ENCODE measurements at regions not wholly inside any gene's neighbourhood (a gene's known extent, or its start where the extent isn't known, plus 50 kb on each side); places are given as distances from the start of the nearest gene placed in this dataset.

- no peak overlapping the region for H3K4me3 ChIP-seq (ENCODE audit: extremely low read depth in 1 of 4, insufficient read depth in 2 of 4, low read depth in 3 of 4, low read length in 4 of 4)
- H3K23ac ChIP-seq (ENCODE audit: insufficient read length) = no peak overlapping the region
- H3K56ac ChIP-seq (replicated peaks; ENCODE audit: insufficient read length, low read depth, low read length) = no peak overlapping the region
- ChIA-PET CTCF (ENCODE audit: partially characterized antibody) (interaction anchor here (1.1 kb wide), 1 partner anchor 197 kb away, joined by 3 read pairs; no protein-coding TSS in a partner anchor), POLR2A (ENCODE audit: partially characterized antibody) (no interaction called here)
- H3K23me2 ChIP-seq (ENCODE audit: low read depth, low read length) = no peaks in the 10 kb centered on the region; the same call in 1 of the 2 replicates
- H3K9me3 ChIP-seq (ENCODE audit: insufficient read depth in 2 of 2, low read depth in 1 of 2, low read length in 1 of 2) = no peaks in the 10 kb centered on the region
- no peak overlapping the region for H4K8ac ChIP-seq (ENCODE audit: extremely low read depth, insufficient read depth, low read length)
- no peak overlapping the region for H2BK5ac ChIP-seq (ENCODE audit: low read depth, low read length)
- H3K9ac ChIP-seq (replicated peaks in 1 of 4; ENCODE audit: extremely low read depth in 1 of 4, low read depth in 3 of 4, low read length in 3 of 4) = no peak overlapping the region
- FAIRE-seq (no peak), DNase-seq (ENCODE audit: low read depth in 1 of 2, low spot score in 2 of 2) (no peak)
- no peak overlapping the region for H2BK20ac ChIP-seq (ENCODE audit: low read length)
- no peak overlapping the region for H2AFZ ChIP-seq (ENCODE audit: low read length)
- no peak overlapping the region for H4K91ac ChIP-seq (replicated peaks; ENCODE audit: insufficient read length, low read length)
- no peaks in the 10 kb centered on the region for H3K36me3 ChIP-seq (ENCODE audit: control insufficient read depth in 2 of 4, insufficient read depth in 4 of 4, low read length in 3 of 4)
- H3K4me1 ChIP-seq (replicated peaks in 1 of 4; ENCODE audit: control insufficient read depth in 3 of 4, insufficient read depth in 4 of 4, low read length in 3 of 4) = no peaks in the 10 kb centered on the region
- H3K4ac ChIP-seq (replicated peaks; ENCODE audit: insufficient read length, low read depth, low read length) = no peak overlapping the region
- 100% methylated on average over 1 of the region's 1 CpG; no CpG with 5 or more reads in 1 of the 2 experiments for WGBS, 2 experiments (ENCODE audit: extremely low coverage in 1 of 2, insufficient coverage in 1 of 2, insufficient read length in 1 of 2, insufficient replicate concordance in 2 of 2, low coverage in 1 of 2, low lambda C conversion rate in 2 of 2, missing lambda C conversion rate in 1 of 2)
- no peaks in the 10 kb centered on the region for H3K79me1 ChIP-seq (ENCODE audit: low read depth, low read length)
- no peak for TF ChIP-seq ATF3 (IDR thresholded peaks at IDR 0.05; ENCODE audit: insufficient read depth, low read depth, low read length)
- H2AK5ac ChIP-seq (ENCODE audit: low read depth, low read length) = no peak overlapping the region
- H2BK15ac ChIP-seq (ENCODE audit: low read length) = no peak overlapping the region
- no peaks in the 10 kb centered on the region for H4K20me1 ChIP-seq (replicated peaks in 1 of 2; ENCODE audit: control insufficient read depth in 1 of 2, insufficient read depth in 2 of 2, low read length in 2 of 2)
- no peak overlapping the region for H3K14ac ChIP-seq (ENCODE audit: insufficient read length)
- H3K27ac ChIP-seq (ENCODE audit: low read depth, low read length) = no peak overlapping the region
- H2BK12ac ChIP-seq (ENCODE audit: low read depth, low read length) = no peak overlapping the region
- no peak overlapping the region for H3K4me2 ChIP-seq (ENCODE audit: insufficient read depth in 1 of 2, low read depth in 2 of 2, low read length in 2 of 2)
- H4K5ac ChIP-seq (ENCODE audit: insufficient read length, low read depth, low read length) = no peak overlapping the region
- H2BK120ac ChIP-seq (replicated peaks; ENCODE audit: low read depth, low read length) = no peak overlapping the region
- H3K27me3 ChIP-seq (replicated peaks in 1 of 4; ENCODE audit: control insufficient read depth in 3 of 4, extremely low read depth in 1 of 4, insufficient read depth in 3 of 4, low read length in 3 of 4) = no peaks in the 10 kb centered on the region
- H3K18ac ChIP-seq (ENCODE audit: extremely low read depth, low read length) = no peak overlapping the region
- no peaks in the 10 kb centered on the region for H3K79me2 ChIP-seq (ENCODE audit: control insufficient read depth in 1 of 2, insufficient read depth in 2 of 2, low read length in 2 of 2)
These were observed 372.1 kb downstream of the FAT3 start for GRCh38 chr11:92596596-92597317.
